NOMO-1 treated with dmso at 0.1 percent for 144 hours (cell line): ENCODE measurements at regions not wholly inside any gene's neighbourhood (a gene's known extent, or its start where the extent isn't known, plus 50 kb on each side); places are given as distances from the start of the nearest gene placed in this dataset.

Experiments
- DNase-seq: peaks from one replicate; lab custom pipeline; 2025; ENCODE audit not compliant: unreplicated experiment; lab: John Stamatoyannopoulos, UW

DNA sequence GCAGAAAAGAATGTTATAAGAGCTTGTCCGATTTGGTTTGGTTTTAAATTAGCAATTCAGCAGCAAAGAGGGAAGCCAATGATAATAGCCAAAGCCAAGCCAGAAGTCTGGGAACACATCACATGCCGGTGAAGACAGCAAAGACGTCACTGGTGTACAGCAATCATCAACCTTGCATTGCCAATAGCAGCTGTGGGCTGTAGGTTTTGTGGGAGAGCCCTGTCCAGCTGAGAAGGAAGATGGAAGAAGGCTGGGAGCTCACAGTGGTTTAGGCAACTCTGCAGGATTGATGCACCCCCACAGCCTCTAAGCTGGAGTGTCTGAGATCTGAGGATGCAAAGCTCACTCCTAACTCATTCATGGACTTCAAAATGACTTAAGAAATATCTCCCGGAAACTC lies 338.7 kb downstream of the SIPA1L2 start:
- DNase-seq = no peak

DNA sequence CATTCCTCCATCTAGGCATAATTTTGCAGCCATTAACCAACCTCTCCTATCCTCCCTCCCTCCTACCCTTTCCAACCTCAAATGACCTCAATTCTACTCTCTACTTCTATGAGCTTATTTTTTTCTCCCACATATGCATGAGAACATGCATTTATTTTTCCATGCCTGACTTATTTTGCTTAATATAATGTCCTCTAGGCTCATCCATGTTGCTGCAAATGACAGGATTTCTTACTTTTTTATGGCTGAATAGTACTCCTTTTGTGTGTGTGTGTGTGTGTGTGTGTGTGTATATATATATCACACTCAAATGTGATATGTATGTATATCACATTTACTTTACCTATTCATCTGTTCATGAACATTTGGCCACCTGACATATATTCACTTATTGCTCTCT lies 339.4 kb downstream of the SIPA1L2 start:
- no peak for DNase-seq

DNA sequence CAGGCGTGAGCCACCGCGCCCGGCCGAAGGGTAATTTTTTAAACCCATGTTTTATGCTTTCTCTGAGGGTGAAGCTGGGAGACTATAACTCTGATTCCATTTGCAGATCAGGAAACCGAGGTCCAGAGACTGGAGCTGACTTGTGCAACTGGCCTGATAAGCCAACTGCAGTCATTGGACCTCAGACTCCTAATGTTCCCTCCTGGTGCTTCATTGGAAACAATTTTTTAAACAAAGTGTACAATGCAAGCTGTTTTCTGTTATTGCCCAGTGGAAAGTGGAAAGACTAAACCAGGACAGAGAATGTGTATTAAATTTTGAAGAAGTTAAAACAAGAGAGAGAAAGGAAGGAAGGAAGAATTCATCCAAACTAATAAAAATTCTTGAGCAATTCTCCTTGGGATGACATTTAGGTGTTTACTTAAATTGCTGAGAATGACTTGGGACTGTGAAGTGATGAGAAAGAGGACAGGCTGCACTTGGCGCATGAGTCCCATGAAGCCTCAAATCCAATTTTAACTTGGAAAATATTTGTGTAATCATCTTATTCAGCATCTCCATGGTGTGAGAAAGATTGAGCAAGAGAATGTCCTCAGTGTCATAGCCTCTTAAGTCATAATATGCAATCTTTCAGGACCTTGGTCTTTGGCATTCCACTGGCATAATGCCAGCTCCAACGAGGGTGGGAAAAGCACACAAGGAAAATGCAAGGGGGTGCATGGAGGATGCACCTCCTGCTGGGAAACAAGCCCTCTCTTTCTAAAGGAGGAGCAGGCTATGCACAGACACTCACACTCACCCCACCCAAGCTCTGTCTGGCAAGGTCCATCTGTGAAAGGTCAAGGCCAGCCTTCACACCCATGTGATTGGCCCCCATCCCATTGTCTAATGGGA lies 342.0 kb downstream of the SIPA1L2 start:
- no peak for DNase-seq

DNA sequence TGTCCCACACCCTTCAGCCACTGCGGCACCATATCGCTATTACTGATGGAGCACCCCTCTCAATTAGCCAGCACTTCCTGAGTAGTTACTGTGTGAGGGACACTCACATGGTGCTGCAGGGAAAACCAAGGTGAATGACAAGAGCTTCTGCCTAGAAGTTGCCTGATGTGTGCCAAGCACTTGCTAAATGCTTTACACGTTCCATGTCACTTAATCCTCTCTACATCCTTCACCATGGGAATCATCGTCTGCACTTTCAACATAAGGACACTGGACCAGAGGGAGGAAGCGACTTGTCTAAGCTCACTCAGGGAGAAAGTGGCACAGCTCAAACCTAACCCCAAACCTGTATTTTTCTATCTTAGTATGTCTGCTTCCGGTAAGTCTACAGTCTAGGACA lies 344.8 kb downstream of the SIPA1L2 start:
- DNase-seq = no peak

DNA sequence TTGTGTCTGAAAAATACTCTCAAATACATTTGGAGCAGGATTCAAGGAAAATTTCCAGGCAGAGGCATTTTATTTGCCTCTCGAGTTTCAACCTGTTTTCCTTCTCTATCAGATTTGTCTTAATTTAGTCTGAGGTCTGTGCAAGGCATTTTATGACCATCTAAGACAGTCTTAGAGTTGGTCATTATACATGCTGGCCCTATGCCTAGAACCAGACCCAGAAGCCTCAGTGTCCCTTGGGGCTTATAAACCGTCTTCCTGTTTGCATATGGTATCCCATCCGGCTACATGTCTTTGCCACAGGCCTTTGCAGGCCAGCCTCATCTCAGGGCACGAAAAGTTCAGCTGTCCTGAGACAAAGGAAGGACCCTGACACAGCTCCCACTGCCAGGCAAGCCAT lies 346.1 kb downstream of the SIPA1L2 start:
- no peak for DNase-seq

DNA sequence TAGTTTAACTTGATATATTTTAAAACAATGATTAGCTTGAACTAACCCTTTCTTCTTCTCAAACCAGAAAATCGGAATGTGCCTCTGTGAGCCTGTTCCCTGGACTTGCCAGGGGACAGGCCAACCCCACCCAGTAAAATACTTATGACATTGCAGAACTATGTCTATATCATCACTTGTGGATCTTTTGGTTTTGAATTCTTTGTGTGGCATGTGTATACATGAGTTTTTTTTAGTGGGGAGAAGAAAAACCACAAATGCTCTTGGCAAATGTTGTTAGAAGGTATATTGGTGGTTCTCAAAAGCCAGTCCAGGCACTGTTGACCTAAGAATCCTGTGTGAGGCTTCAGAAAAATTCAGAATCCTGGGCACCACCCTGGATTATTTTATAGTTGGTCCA lies 347.4 kb downstream of the SIPA1L2 start:
- no peak for DNase-seq

DNA sequence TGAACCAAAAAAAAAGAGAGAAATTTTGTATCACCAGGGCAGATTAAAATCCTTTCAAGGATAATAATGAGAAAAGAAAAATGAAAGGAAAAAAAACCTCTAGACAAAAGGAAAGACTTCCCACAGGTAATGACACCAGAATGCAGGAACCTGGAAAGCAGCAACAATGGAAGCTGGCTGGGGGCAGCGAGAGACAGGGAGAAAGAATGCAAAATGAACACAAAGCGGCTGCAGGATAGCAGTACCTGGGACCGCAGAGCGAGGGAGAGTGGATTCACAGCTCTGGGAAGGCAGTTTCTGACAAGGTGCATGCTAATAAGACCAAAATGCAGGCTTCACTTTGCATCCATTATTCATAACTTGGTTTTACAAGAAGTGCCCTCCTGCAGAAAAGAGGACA lies 349.0 kb downstream of the SIPA1L2 start:
- no peak for DNase-seq

DNA sequence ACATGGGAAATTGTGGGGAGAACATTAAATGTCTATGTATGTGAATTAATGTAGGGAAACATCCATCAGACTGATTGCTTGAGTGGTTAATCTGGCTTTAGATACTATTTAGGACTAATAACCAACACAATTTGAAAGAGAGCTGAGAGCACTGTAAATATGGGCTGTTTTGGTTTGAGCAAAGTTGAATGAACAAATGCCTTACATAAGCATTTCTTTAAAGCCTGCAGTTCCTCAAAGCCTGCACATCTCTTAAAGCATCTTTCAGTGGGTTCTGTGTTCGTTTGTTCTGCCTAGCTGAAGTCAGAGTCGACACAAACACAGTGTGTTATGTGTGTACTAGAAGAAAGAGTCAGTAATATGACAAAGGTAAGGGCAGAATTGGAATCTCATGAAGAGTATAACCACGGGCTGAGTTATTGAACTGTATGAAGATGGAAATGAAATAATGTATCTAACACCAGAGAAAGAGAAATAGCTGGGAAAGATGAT lies 350.0 kb downstream of the SIPA1L2 start:
- DNase-seq = no peak

DNA sequence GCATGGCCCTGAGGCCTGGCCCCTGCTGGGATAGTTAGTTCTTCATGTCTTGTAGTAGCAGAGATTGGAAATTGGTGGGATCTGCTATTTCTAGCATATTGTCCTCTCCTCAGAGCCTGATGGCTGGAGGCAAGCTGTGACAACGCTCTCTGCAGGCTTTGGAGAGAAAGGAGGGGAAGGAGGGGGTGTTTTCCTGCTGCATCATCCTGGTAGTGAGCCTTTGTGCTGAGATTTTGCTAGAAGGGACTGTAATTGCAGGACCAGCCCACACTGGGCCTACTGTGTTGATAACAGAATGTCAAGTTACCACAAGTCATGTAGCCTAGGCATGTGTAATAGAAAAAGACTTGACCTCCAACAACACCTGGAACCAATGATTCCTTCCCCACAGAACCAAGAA lies 351.0 kb downstream of the SIPA1L2 start:
- DNase-seq = no peak

DNA sequence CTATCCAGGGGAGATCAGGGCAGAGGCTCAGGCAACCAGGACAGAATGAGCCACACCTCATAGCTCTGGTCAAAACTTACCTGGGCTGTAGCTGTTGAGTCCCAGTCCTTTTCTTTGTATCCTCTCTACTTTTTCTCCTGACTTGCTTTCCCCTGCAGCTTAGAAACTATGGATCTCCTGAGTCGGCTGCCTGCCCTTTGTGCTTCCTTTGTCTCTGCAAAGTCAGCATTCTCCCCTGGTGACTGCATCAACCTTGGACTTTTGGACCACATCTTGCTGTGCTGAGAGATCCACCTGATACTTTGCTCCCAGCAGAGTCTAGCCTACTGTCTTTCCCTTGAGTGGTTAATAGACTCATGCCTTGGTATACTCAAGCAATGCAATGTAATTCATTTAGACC lies 353.3 kb downstream of the SIPA1L2 start:
- DNase-seq = no peak

DNA sequence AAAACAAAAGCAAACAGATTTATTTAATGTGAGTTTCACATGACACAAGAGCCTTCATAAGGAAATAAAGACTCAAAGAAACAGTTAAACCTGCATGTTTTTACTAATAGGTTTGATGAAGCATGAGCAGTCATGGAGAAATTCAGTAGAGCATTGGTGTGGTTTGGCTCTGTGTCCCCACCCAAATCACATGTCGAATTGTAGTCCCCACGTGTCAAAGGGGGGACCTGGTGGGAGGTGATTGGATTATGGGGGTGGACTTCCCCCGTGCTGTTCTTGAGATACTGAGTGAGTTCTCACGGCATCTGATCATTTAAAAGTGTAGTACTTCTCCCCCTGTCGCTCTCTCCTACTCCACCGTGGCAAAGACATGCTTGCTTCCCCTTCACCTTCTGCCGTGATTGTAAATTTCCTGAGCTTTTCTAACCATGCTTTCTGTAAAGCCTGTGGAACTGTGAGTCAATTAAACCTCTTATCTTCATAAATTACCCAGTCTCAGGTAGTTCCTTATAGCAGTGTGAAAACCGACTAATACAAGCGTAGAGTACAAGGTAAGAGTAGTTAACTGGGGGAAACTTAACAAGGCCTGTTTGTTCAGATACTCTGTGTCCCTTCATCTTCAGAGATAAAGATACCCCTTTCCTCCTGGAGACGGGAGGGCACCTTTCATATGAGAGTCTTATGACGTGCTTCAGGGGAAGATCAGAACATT lies 354.8 kb downstream of the SIPA1L2 start:
- DNase-seq = no peak

DNA sequence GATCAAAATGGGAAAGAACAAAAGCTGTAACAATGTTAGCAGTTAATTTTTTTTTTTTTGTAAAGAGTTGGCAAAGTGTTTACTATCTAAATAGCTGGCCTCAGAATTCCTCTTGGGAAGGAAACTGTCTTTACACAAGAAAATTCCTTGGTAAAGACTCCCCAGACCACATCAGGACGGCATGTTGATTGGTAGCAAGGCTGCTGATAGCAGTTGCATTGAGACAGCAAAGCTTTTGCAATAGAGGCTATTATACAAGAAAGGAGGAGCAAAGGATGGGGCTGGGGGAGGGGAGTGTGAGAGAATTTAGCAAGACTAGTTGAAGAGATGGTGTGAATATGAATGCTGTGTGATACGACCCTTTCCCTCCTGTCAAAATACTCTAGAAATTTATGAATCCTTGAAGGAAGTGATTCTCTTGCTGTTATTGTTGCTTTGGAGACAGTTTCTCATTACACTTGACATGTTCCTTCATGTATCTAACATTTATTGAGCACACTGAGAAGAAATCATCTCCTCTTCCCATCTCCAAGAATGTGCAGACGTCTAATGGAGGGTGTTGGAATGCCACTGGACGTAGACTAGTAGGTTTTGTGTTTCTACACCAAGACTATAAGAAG lies 355.6 kb downstream of the SIPA1L2 start:
- no peak for DNase-seq

DNA sequence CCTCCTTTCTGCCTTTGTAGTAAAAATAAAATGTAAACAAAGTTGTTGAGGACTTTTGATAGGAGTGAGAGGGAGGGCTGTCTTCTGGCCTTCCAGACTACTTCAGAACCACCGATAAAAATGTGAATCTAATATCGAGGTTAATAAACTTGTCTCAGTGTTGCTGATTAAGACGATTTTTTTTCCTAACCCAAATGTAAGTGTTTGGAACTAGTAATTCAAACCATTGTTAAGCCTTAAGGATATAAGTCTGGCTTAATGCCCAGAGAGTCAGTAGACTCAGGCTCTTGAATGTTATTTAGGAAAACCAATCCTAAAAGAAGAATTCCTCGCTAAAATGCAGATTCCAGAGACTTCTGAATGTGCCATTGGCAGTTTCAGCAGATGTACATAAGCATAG lies 356.9 kb downstream of the SIPA1L2 start:
- DNase-seq = no peak

DNA sequence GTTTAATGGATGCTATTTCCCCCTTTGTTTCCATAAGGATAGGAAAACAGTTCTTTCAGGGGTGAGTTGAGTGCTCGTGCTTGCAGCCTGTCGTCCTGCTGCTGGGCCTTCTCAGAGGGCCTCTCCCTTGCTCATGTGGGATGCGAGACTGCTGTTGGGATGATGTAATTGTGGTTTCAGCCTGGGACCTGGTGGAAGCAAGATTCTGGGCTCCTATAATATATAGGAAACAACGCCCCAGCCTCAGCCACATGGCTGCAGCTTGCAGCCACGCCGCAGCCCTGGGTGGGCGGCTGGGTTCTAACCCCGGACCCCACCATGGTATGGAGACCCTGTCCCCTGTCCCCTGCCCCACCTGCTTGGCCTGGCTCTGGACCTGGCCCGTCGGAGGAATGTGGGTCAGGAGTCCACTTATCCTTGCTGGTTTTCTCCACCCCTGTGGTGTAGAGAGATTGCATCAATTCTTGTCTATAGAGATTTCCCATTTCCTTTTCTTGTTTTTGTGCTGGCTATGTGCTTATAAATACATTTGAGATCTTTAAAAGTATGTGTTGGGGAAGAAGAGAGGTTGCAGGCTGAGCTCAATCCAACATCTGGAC lies 357.8 kb downstream of the SIPA1L2 start:
- peak; percentile 28 for DNase-seq

DNA sequence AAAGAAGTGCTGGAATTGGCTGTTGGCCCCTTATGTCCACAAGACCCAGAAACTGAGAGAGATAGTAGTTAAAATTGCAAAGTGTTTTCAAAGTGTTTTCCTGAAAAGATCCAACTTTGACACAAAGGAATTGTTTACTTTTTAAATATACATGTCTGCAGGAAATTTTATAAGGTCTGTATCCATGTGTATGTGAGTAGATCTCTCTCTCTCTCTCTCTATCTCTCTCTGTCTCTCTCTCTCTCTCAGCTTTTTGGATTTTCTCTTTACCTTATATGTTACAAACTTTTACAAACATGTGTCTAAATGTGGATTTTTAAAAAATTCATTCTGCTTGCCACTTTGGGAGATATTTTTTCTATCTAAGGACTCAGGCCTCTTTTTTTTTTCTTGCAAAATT lies 358.6 kb downstream of the SIPA1L2 start:
- no peak for DNase-seq

DNA sequence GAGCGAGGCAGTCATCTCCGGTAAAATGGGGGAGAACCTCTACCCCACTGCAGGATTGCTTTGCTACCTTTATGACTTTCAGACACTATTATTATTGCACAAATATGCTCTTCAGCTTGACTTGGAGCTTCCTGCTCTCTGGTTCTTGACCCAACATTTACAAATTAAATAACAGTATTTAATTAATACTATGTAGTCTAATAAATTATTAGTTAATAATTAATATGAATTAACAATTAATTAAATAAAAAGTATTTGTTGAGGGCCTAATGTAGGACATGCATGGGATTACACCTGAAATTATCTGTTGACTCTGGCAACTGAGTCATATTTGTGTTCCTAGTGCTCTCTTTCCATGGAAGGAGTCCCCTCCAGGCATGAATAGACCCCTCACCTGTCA lies 359.9 kb downstream of the SIPA1L2 start:
- no peak for DNase-seq

DNA sequence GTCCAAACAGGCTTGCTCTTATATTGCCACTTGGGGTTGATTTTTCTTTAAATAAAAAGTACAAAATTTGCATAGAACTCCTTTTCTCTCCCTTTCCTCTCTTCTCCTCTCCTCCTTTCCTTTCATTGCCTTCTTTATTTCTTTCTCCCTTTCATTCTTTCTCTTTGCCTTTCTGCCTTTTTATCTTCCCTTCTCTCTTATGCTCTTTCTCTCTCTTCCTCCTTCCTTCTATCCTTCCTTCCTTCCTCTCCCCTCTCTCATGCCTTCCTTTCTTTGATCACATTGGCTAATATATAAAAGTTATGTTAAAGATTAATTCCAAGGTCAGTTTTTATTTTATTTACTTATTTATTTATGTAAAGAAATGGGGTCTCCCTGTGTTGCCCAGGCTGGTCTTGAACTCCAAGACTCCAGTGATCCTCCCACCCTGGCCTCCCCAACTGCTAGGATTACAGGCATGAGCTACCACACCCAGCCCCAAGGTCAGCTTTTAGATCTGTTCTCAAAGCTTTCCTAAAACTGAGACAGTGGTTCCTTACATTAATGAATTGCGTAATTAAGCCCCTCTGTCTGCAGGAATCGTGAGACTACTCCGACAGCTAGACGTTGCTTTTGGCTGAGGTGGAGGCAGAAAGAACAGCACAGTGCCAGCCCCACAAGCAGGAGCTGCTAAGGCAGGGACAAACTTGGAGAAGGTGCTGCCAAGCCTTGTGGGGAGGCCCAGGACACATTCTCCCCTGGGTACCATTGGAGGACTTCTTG lies 361.9 kb downstream of the SIPA1L2 start:
- no peak for DNase-seq

DNA sequence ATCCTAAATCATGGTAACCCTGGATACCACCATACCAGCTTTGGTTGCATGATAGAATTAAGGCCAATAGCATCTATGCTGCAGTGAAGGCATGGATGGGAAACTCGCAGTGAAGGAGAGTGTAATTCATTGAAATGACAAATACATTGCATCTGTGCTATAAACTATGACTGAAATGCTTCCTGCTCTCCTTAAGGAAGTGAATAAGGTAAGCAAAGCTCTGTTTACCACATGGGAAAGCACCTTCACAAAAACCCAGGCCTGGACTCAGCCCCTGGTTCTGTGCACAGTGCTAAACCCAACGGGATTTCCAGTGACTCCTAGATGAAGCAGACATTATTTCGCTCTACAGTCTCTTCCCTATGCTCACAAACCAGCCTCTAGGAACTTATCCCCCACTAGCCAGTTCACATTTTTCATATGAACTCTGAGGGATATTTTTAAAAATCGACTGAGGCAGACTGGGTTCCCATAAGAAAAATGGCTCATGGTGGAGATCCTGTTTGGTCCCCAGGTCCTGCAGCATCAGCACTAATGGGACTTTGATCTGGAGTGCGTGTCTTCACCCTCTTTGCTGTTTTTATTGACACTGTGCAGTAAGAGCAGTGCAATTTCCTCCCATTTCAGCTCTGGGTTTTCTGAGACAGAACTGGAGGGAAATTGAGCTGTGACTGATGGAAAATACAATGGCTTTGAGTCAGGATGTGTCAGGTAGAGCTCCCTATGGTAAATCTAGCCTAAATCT lies 362.7 kb downstream of the SIPA1L2 start:
- DNase-seq = no peak

DNA sequence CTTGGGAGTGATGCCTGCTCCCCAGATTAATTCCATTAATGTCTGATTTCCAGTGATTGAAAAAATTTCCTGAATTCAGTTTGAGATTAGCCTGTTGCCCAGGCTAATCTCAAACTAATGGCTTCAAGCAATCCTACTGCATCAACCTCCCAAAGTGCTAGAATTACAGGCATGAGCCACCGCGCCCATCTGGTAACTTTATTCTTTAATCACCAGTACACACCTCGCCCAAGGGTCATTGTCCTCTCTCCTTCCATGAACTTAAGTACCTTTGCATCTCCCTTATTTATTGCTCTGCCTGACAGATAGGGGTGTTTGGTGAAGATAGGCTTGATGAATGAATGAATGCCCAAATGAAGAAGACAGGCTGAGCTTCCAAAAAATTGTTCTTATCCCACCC lies 366.5 kb downstream of the SIPA1L2 start:
- DNase-seq = no peak

DNA sequence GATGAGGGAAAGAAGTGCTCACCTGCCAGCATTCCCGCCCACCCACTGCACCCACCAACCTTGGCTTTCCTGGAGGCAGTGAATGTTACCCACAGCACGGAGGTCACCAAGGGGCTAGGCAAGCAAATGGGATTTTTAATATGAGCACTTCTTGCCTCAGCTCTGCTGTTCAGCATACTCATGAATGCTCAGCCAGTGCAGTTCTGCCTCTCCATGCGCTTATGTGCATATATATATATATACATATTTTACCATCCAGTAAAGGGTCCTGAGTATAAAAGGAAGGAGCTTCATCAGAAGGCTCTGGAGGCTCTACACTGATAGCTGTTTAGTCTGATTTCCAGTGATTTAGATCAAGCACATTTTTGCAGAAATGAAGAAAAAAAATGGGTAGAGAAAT lies 366.9 kb downstream of the SIPA1L2 start:
- DNase-seq = no peak
